OCI-LY7 (cell line): ENCODE measurements at regions not wholly inside any gene's neighbourhood (a gene's known extent, or its start where the extent isn't known, plus 50 kb on each side); places are given as distances from the start of the nearest gene placed in this dataset.

Experiments
- BruUV-seq: library from RNA; stranded (reverse); fragments of 400-500 nt; replicated peaks from 2 replicates; lab custom pipeline; 2021; lab: Mats Ljungman, UMichigan
- CTCF ChIA-PET: fragments of 300-600 bp; sonication (Branson Sonifier 250); formaldehyde crosslinking; loops from one replicate; lab custom pipeline; 2022; ENCODE audit warnings: antibody characterized with exemption; ENCODE audit not compliant: unreplicated experiment; lab: Charles Lee
- POLR2A ChIA-PET: fragments of 300-600 bp; sonication (Branson Sonifier 250); formaldehyde crosslinking; loops from one replicate; lab custom pipeline; 2022; ENCODE audit warnings: antibody characterized with exemption; lab: Charles Lee
- DNase-seq: peaks from one replicate; pipeline ENCODE4 v3.0.0-alpha.2; 2015; ENCODE audit warnings: low spot score
- H2AFZ ChIP-seq: fragments of 200-600 bp; sonication (generic), shearing (Covaris generic); 2 replicates; pipeline ENCODE4 v1.6.1; 2014; ENCODE audit warnings: mild to moderate bottlenecking, antibody characterized with exemption, low read length, moderate library complexity
- H3K27ac ChIP-seq: fragments of 200-600 bp; sonication (generic); 2 replicates; pipeline ENCODE4 v1.5.1; 2014; ENCODE audit warnings: mixed run types, low read depth, mild to moderate bottlenecking, moderate library complexity, low read length, inconsistent platforms; ENCODE audit not compliant: poor library complexity, severe bottlenecking
- H3K36me3 ChIP-seq: fragments of 200-600 bp; sonication (generic); 2 replicates; pipeline ENCODE4 v1.6.1; 2014; ENCODE audit warnings: mild to moderate bottlenecking, antibody characterized with exemption, low read length, moderate library complexity, mixed read lengths; ENCODE audit not compliant: insufficient read depth
- H3K4me1 ChIP-seq: fragments of 200-600 bp; sonication (generic); 2 replicates; pipeline ENCODE4 v1.5.1; 2014; ENCODE audit warnings: mild to moderate bottlenecking, low read length; ENCODE audit not compliant: insufficient read depth, poor library complexity, severe bottlenecking
- H3K4me2 ChIP-seq: fragments of 200-600 bp; sonication (generic); 2 replicates; pipeline ENCODE4 v1.6.1; 2014; ENCODE audit warnings: mild to moderate bottlenecking, low read length
- H3K4me3 ChIP-seq: fragments of 200-600 bp; sonication (generic); 2 replicates; pipeline ENCODE4 v1.5.1; 2014; ENCODE audit warnings: mild to moderate bottlenecking, low read depth, low read length; ENCODE audit not compliant: poor library complexity, severe bottlenecking
- H3K79me2 ChIP-seq: fragments of 200-600 bp; sonication (generic); 2 replicates; pipeline ENCODE4 v1.6.1; 2016; ENCODE audit warnings: low read depth, mild to moderate bottlenecking, low read length, moderate library complexity, mixed read lengths; ENCODE audit not compliant: insufficient read depth
- H3K9me2 ChIP-seq: fragments of 200-600 bp; sonication (generic); 2 replicates; pipeline ENCODE4 v1.6.1; 2016; ENCODE audit warnings: mild to moderate bottlenecking, low read length, mixed read lengths; ENCODE audit not compliant: insufficient read depth
- H3K9me3 ChIP-seq: fragments of 200-600 bp; sonication (generic); 2 replicates; pipeline ENCODE4 v1.6.1; 2014; ENCODE audit warnings: mild to moderate bottlenecking, mixed run types, low read length, mixed read lengths
- H4K20me1 ChIP-seq: fragments of 200-600 bp; sonication (generic); 2 replicates; pipeline ENCODE4 v1.6.1; 2014; ENCODE audit warnings: mild to moderate bottlenecking, antibody characterized with exemption, low read length, moderate library complexity, mixed read lengths; ENCODE audit not compliant: insufficient read depth
- EZH2phosphoT487 ChIP-seq: fragments of 200-600 bp; sonication (generic); IDR thresholded peaks from 2 replicates; pipeline ENCODE4 v1.6.1; 2018; ENCODE audit warnings: low read depth, borderline replicate concordance, mild to moderate bottlenecking, mixed run types, antibody characterized with exemption, low read length, moderate library complexity, mixed read lengths
- intact Hi-C: fragments of 100-400 bp; cut with micrococcal nuclease; formaldehyde crosslinking; loops from one replicate; pipeline ENCODE4 v1.10.0; 2022; ENCODE audit not compliant: unreplicated experiment
- TF ChIP-seq, protein P1 (sequence below): fragments of 200-600 bp; sonication (generic); conservative IDR thresholded peaks from 2 replicates; pipeline ENCODE4 v1.5.1; 2014; ENCODE audit warnings: mild to moderate bottlenecking, antibody characterized with exemption, low read length, moderate library complexity, mixed read lengths

GRCh38 chr7:71026680-71027079 lies 105.3 kb upstream of the GALNT17 start:
- Histone ChIP-seq H3K4me1 (no peaks in the 10 kb centered on the region), H3K9me2 (no peaks in the 10 kb centered on the region), H3K4me3 (no peak overlapping the region), H3K79me2 (no peaks in the 10 kb centered on the region), H3K36me3 (no peaks in the 10 kb centered on the region), H4K20me1 (no peaks in the 10 kb centered on the region), H3K4me2 (no peak overlapping the region), H3K9me3 (no peaks in the 10 kb centered on the region), H2AFZ (no peak overlapping the region), H3K27ac (no peak overlapping the region)
- no TSS peak for BruUV-seq
- DNase-seq, result no peak
- CTCF ChIA-PET, result no interaction called here
- intact Hi-C loops, result no loop called here
- POLR2A ChIA-PET, result no interaction called here
- TF ChIP-seq, protein P1, sequence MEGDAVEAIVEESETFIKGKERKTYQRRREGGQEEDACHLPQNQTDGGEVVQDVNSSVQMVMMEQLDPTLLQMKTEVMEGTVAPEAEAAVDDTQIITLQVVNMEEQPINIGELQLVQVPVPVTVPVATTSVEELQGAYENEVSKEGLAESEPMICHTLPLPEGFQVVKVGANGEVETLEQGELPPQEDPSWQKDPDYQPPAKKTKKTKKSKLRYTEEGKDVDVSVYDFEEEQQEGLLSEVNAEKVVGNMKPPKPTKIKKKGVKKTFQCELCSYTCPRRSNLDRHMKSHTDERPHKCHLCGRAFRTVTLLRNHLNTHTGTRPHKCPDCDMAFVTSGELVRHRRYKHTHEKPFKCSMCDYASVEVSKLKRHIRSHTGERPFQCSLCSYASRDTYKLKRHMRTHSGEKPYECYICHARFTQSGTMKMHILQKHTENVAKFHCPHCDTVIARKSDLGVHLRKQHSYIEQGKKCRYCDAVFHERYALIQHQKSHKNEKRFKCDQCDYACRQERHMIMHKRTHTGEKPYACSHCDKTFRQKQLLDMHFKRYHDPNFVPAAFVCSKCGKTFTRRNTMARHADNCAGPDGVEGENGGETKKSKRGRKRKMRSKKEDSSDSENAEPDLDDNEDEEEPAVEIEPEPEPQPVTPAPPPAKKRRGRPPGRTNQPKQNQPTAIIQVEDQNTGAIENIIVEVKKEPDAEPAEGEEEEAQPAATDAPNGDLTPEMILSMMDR, result no peak
- no peak for TF ChIP-seq EZH2phosphoT487

DNA sequence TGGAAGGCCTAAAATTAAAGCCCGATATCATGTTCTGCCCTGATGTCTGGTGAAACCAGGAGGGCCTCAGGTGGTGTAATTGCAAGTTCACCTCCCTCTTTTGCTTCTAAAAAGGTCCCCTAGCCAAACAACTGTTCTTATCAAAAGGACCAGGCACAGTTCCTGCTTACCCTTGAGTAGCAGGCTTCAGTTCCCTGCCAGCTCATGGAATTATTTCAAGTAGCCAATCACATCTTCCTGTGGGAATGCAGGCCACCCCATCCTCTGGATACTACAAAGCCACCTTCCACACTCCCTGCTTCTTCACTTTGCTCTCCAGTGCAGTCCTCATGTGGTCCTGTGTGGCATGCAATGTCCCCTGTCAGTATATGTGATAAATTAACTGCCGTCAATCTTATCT lies 97.7 kb upstream of the GALNT17 start:
- no peaks in the 10 kb centered on the region for H3K36me3 ChIP-seq
- no peaks in the 10 kb centered on the region for H3K9me2 ChIP-seq
- DNase-seq, result no peak
- POLR2A ChIA-PET, result no interaction called here
- H3K4me2 ChIP-seq, result no peak overlapping the region
- no peak for TF ChIP-seq EZH2phosphoT487
- TF ChIP-seq, protein P1, result no peak
- BruUV-seq, result no TSS peak
- intact Hi-C loops, result no loop called here
- no peaks in the 10 kb centered on the region for H3K9me3 ChIP-seq
- H4K20me1 ChIP-seq, result no peaks in the 10 kb centered on the region
- H3K4me3 ChIP-seq, result no peak overlapping the region
- CTCF ChIA-PET, result no interaction called here
- H3K79me2 ChIP-seq, result no peaks in the 10 kb centered on the region
- H3K27ac ChIP-seq, result no peak overlapping the region
- no peak overlapping the region for H2AFZ ChIP-seq
- no peaks in the 10 kb centered on the region for H3K4me1 ChIP-seq

- CTCF ChIA-PET, result no interaction called here
- H2AFZ ChIP-seq, result no peak overlapping the region
Observed at GRCh38 chr7:71042591-71042990, 89.4 kb upstream of the GALNT17 start.

More at GRCh38 chr7:71042591-71042990, 89.4 kb upstream of the GALNT17 start:
- Histone ChIP-seq H3K36me3 (no peaks in the 10 kb centered on the region), H3K79me2 (no peaks in the 10 kb centered on the region), H4K20me1 (no peaks in the 10 kb centered on the region), H3K9me3 (no peaks in the 10 kb centered on the region), H3K4me3 (no peak overlapping the region), H3K9me2 (no peaks in the 10 kb centered on the region), H3K27ac (no peak overlapping the region), H3K4me1 (no peaks in the 10 kb centered on the region), H3K4me2 (no peak overlapping the region)
- DNase-seq, result no peak
- POLR2A ChIA-PET, result no interaction called here
- no peak for TF ChIP-seq EZH2phosphoT487
- intact Hi-C loops, result no loop called here
- no TSS peak for BruUV-seq
